Natural killer cell treated with Interleukin-12 subunit alpha and Interleukin-12 subunit beta and Interleukin-15 and Interleukin-18, amount 100 ng/mL, for 72 hours (primary cell): ENCODE measurements at regions not wholly inside any gene's neighbourhood (a gene's known extent, or its start where the extent isn't known, plus 50 kb on each side); places are given as distances from the start of the nearest gene placed in this dataset.

ENCODE experiments used
- ATAC-seq, 2 donors: fragments of 150-1000 bp; cut with Tn5 transposase in 1 of 2; sonication (Bioruptor Pico), chemical (Tn5 transposase) in 1 of 2; 2 replicates each; pipeline ENCODE4 v1.10.0; 2021
- DNase-seq: peaks from one replicate; pipeline ENCODE4 v3.0.0; 2022; ENCODE audit warnings: low spot score
- H3K27ac Mint-ChIP-seq, 2 donors: 1 replicate in 1 of 2; 2 replicates in 1 of 2; pipeline ENCODE4 v1.8.0; 2022; ENCODE audit warnings: mixed read lengths in 2 of 2, mild to moderate bottlenecking in 1 of 2, moderate library complexity in 1 of 2
- H3K27me3 Mint-ChIP-seq, 2 donors: 1 replicate in 1 of 2; 2 replicates in 1 of 2; pipeline ENCODE4 v1.8.0; 2022; ENCODE audit warnings: mixed read lengths in 2 of 2
- H3K36me3 Mint-ChIP-seq: one replicate; pipeline ENCODE4 v1.8.0; 2022; ENCODE audit warnings: mixed read lengths
- H3K4me1 Mint-ChIP-seq, 2 donors: 1 replicate in 1 of 2; 2 replicates in 1 of 2; pipeline ENCODE4 v1.8.0; 2022; ENCODE audit warnings: low read depth in 2 of 2, mixed read lengths in 2 of 2, mild to moderate bottlenecking in 1 of 2
- H3K4me3 Mint-ChIP-seq: one replicate; pipeline ENCODE4 v1.8.0; 2022; ENCODE audit warnings: mixed read lengths
- H3K9me3 Mint-ChIP-seq: 2 replicates; pipeline ENCODE4 v1.8.0; 2022; ENCODE audit warnings: mixed read lengths

DNA sequence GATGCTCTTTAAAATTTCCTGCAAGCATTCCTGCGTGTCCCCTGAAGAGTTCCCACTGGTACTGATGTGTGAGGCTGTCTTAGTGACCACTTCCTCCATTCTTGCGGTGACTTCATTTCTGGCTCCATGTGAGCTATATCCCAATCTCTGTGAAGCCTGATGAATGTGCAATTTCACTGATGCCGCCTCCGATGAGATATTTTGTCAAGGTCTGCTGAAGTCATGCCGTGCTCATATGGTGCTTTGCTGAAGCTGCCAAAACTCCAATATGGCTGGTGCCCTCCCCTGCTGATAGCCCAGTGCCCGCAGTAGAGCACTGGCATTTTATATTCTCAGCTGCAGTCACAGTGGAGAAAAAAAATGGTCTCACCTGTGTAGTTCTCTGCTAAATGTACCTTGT is 271.5 kb downstream of the EFHB start:
- Mint-ChIP-seq H3K36me3 (no peaks in the 10 kb centered on the region), H3K27me3 (no peaks in the 10 kb centered on the region), H3K4me3 (no peak overlapping the region), H3K27ac (no peak overlapping the region), H3K4me1 (no peaks in the 10 kb centered on the region), H3K9me3 (peaks cover 11% of the 10 kb centered on the region)
- no peak for ATAC-seq
- no peak for DNase-seq

DNA sequence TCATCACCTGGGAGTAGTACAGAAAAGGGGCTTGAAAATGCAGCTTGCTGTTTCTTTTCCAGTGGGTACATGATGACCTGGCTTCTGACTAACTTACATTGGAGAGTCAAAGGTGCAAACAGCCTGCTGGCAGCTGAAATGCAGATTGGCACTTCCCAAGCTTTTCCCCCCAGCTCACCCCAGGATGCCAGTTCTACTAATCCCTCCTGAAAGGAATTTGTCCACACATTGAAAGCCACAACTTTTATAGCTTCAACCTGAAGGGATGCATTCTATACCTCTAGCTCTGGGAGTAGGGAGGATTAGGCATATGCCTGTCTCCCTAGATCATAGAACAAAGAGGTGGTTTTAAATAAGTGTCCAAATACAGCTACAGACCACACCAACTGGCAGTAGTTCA is 281.7 kb downstream of the EFHB start:
- no peak for ATAC-seq
- peaks cover 21% of the 10 kb centered on the region for H3K9me3 Mint-ChIP-seq
- H3K4me3 Mint-ChIP-seq: no peak overlapping the region
- no peak overlapping the region for H3K27ac Mint-ChIP-seq
- no peak for DNase-seq
- no peaks in the 10 kb centered on the region for H3K27me3 Mint-ChIP-seq
- peaks cover 14% of the 10 kb centered on the region for H3K36me3 Mint-ChIP-seq
- H3K4me1 Mint-ChIP-seq: no peaks in the 10 kb centered on the region

DNA sequence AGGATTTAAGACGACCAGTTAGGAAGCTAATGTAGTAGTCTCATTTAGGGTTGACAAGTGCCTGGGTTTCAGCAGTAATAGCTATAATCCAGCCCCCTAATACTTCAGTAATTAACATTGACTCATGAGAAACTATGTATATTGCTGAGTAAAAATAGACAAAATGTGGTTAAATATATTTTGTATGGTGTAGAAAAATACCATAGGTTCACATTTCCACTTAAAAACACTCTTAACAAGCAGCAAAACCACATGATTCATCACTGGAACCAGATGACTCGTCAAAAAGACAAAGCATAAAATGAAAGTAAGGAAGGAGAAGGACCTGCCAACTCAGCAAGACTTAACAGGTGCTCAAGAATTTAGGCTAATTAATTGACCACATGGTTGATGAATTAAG is 288.9 kb downstream of the EFHB start:
- H3K4me1 Mint-ChIP-seq: no peaks in the 10 kb centered on the region
- DNase-seq (no peak), ATAC-seq (no peak)
- peaks cover 20% of the 10 kb centered on the region for H3K9me3 Mint-ChIP-seq
- H3K36me3 Mint-ChIP-seq: peaks cover under 1% of the 10 kb centered on the region
- no peak overlapping the region for H3K27ac Mint-ChIP-seq
- no peak overlapping the region for H3K4me3 Mint-ChIP-seq
- H3K27me3 Mint-ChIP-seq: no peaks in the 10 kb centered on the region

DNA sequence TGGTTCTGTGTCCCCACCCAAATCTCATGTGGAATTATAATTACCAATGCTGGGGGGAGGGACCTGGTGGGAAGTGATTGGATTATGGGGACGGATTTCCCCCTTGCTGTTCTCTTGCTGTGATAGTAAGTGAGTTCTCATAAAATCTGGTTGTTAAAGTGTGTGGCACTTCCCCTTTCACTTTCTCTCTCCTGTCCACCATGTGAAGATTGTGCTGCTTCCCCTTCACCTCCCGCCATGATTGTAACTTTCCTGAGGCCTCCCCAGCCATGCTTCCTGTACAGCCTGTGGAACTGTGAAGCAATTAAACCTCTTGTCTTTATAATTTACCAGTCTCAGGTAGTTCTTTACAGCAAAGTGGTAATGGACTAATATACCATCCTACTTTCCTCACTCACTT is 289.6 kb downstream of the EFHB start:
- no peak overlapping the region for H3K4me3 Mint-ChIP-seq
- peaks cover 20% of the 10 kb centered on the region for H3K9me3 Mint-ChIP-seq
- no peaks in the 10 kb centered on the region for H3K36me3 Mint-ChIP-seq
- no peaks in the 10 kb centered on the region for H3K27me3 Mint-ChIP-seq
- no peak overlapping the region for H3K27ac Mint-ChIP-seq
- DNase-seq: no peak
- ATAC-seq: no peak
- no peaks in the 10 kb centered on the region for H3K4me1 Mint-ChIP-seq

DNA sequence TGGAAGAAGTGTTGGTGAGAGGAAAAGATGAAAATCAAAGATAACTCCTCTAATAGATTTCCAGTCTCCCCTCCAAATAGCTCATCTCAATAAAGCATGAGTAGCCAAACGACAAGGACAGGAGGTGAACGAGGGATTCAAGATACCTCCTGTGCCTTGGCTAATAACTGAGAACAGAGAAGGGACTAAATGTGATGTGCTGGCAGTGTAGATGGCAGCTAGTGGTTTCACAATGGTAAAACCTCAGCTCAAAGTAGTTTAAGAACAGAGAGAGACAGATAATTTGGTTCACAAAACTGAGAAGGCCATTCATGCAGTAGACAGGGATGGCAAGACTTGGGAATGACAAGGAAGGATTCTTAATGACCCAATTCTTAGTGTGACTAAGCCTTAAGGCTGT is 292.6 kb downstream of the EFHB start:
- ATAC-seq: no peak
- Mint-ChIP-seq H3K4me1 (no peaks in the 10 kb centered on the region), H3K27me3 (no peaks in the 10 kb centered on the region), H3K9me3 (peaks cover 27% of the 10 kb centered on the region), H3K4me3 (no peak overlapping the region), H3K36me3 (no peaks in the 10 kb centered on the region), H3K27ac (no peak overlapping the region)
- DNase-seq: no peak

DNA sequence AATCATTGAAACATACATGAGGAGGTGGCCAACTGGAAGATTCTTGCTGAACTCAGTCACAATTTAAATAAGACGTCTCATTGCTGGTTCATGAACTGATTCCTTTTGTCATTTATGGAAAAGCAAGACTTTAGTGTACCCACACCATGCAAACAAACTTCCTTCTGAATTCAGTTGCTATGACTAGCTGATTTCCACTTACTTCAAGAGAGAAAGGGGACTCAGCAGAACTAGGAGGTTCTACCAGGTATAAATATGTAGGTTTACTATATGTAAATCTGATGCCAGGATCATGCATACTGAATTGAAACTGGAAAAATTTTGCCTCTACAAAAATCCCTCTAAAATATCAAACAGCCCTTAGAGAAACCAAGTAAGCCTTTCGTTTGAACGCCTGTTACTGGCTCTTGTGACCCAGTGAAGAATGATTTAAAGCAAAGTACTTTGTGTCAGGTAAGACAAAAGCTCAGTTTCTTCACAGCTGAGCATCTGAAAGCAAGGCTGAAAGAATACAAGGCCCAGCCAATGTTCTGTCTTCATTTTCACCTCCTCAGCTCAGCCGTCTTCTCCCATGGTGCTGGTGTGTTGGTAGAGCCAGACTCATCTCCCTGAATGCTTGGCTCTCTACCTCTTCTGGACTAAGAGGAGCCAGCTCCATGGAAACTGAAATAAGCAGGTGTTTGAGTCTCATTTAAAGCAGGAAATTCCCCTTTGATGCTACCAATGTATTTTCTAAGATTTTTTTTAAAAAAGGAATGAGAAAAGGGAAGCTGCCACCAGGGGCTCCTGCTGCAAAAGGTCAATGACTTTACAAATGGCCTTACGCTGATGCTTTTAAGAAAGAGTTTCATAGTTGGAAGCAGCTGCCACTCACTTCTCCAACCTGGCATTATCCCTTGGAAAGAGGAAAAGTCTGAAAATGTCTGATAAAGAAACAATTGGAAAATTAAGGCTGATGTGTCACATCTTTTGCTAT is 301.6 kb downstream of the EFHB start:
- H3K27me3 Mint-ChIP-seq: no peaks in the 10 kb centered on the region
- ATAC-seq (no peak), DNase-seq (no peak)
- no peaks in the 10 kb centered on the region for H3K36me3 Mint-ChIP-seq
- no peak overlapping the region for H3K4me3 Mint-ChIP-seq
- H3K4me1 Mint-ChIP-seq: no peaks in the 10 kb centered on the region
- H3K9me3 Mint-ChIP-seq: peaks cover 10% of the 10 kb centered on the region
- no peak overlapping the region for H3K27ac Mint-ChIP-seq

DNA sequence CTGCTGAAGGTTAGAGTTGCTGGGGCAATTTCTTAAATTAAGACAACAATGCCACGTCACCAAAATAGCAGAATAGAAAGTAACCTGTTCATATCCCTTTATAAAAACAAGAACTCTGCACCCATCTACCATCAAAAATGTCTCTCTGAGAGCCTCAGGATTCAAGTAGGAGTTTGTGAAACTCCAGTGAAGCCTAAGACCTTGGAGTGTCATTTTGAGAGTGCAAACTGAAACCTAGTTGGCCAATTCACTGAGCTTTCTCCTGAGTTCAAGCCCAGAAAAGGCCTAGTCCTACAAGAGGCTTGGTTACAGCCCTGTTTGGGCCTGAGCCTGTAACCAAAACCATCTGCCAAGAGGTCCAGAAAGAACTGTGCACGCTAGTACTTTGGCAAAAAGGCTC is 335.1 kb downstream of the EFHB start:
- Mint-ChIP-seq H3K27me3 (no peaks in the 10 kb centered on the region), H3K4me3 (no peak overlapping the region), H3K4me1 (no peaks in the 10 kb centered on the region), H3K9me3 (peaks cover 14% of the 10 kb centered on the region), H3K36me3 (no peaks in the 10 kb centered on the region), H3K27ac (no peak overlapping the region)
- no peak for ATAC-seq
- DNase-seq: no peak

DNA sequence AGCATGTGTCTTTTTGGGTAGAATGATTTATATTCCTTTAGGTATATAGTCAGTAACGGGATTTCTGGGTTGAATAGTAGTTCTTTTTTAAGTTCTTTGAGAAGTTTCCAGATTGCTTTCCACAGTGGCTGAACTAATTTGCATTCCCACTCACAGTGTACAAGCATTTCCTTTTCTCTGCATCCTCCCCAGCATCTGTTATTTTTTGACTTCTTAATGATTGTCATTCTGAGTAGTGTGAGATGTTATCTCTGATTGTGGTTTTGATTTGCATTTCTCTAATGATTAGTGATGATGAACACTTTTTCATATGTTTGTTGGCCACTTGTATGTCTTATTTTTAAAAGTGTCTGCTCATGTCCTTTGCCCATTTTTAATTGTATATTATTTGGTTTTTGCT is 337.6 kb downstream of the EFHB start:
- Mint-ChIP-seq H3K4me1 (no peaks in the 10 kb centered on the region), H3K4me3 (no peak overlapping the region), H3K36me3 (no peaks in the 10 kb centered on the region), H3K27me3 (no peaks in the 10 kb centered on the region), H3K27ac (no peak overlapping the region), H3K9me3 (peaks cover 14% of the 10 kb centered on the region)
- DNase-seq: no peak
- ATAC-seq: no peak

DNA sequence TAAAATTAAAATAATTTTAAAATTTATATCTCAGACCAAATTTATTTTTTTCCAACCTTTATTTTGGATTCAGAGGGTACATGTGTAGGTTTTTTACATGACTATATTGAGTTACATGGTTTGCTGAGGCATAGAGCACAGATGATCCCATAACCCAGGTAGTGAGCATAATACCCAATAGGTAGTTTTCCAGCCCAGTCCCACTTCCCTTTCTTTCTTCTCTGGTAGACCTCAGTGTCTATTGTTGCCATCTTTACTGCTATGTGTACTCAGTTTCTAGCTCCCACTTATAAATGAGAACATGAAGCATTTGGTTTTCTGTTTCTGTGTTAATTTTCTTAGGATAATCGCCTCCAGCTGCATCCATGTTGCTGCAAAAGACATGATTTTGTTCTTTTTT is 338.1 kb downstream of the EFHB start:
- DNase-seq (no peak), ATAC-seq (no peak)
- Mint-ChIP-seq H3K4me3 (no peak overlapping the region), H3K9me3 (peaks cover 14% of the 10 kb centered on the region), H3K27me3 (no peaks in the 10 kb centered on the region), H3K36me3 (no peaks in the 10 kb centered on the region), H3K27ac (no peak overlapping the region), H3K4me1 (no peaks in the 10 kb centered on the region)
